Keratinocyte (primary cell): ENCODE measurements at regions not wholly inside any gene's neighbourhood (a gene's known extent, or its start where the extent isn't known, plus 50 kb on each side); places are given as distances from the start of the nearest gene placed in this dataset.

ENCODE experiments used
- DNase-seq: peaks from one replicate; pipeline ENCODE4 v3.0.0-alpha.2; 2011; ENCODE audit warnings: low read depth, missing footprints, low spot score
- FAIRE-seq: peaks from 2 replicates; lab custom pipeline; 2011; peaks lifted over from hg19 to GRCh38; lab: Jason Lieb, UNC
- H2AFZ ChIP-seq: 2 replicates; pipeline ENCODE4 v1.6.0; 2012; ENCODE audit warnings: low read length, control low read depth, inconsistent platforms; ENCODE audit not compliant: control insufficient read depth
- H3K27ac ChIP-seq: 2 replicates; pipeline ENCODE4 v1.5.1; 2011; ENCODE audit warnings: low read length; ENCODE audit not compliant: control insufficient read depth, insufficient read depth
- H3K27me3 ChIP-seq: 3 replicates; pipeline ENCODE4 v1.6.0; 2011; ENCODE audit warnings: low read length; ENCODE audit not compliant: control insufficient read depth, insufficient read depth; ENCODE audit errors: extremely low read depth
- H3K36me3 ChIP-seq, 2 experiments: 2 replicates in 1 of 2; 3 replicates in 1 of 2; pipeline ENCODE4 v1.5.1; 2011; ENCODE audit warnings: low read length in 2 of 2, mild to moderate bottlenecking in 1 of 2; ENCODE audit not compliant: control insufficient read depth in 2 of 2, insufficient read depth in 2 of 2; ENCODE audit errors: extremely low read depth in 1 of 2
- H3K4me1 ChIP-seq: 3 replicates; pipeline ENCODE4 v1.5.1; 2011; ENCODE audit warnings: low read length; ENCODE audit not compliant: control insufficient read depth, insufficient read depth; ENCODE audit errors: extremely low read depth
- H3K4me2 ChIP-seq: 3 replicates; pipeline ENCODE4 v1.6.0; 2011; ENCODE audit warnings: low read depth, low read length; ENCODE audit not compliant: control insufficient read depth, insufficient read depth; ENCODE audit errors: extremely low read depth
- H3K4me3 ChIP-seq, 3 experiments: fragments of 200-600 bp in 1 of 3; sonication (generic) in 1 of 3; 2 replicates in 2 of 3; 3 replicates in 1 of 3; pipeline ENCODE4 v1.5.1; 2011 to 2016; ENCODE audit warnings: low read length in 3 of 3, mild to moderate bottlenecking in 3 of 3, control low read depth in 2 of 3, inconsistent platforms in 1 of 3, low read depth in 1 of 3, mixed read lengths in 1 of 3, mixed run types in 1 of 3, moderate library complexity in 1 of 3; ENCODE audit not compliant: control insufficient read depth in 2 of 3, insufficient read depth in 2 of 3; ENCODE audit errors: extremely low read depth in 1 of 3
- H3K79me2 ChIP-seq: 2 replicates; pipeline ENCODE4 v1.6.0; 2012; ENCODE audit warnings: low read length; ENCODE audit not compliant: control insufficient read depth, insufficient read depth
- H3K9ac ChIP-seq: 3 replicates; pipeline ENCODE4 v1.6.0; 2011; ENCODE audit warnings: low read length; ENCODE audit not compliant: control insufficient read depth, insufficient read depth; ENCODE audit errors: extremely low read depth
- H3K9me1 ChIP-seq: 3 replicates; pipeline ENCODE4 v1.6.0; 2011; ENCODE audit warnings: low read length; ENCODE audit not compliant: control insufficient read depth, insufficient read depth; ENCODE audit errors: extremely low read depth
- H3K9me3 ChIP-seq: 2 replicates; pipeline ENCODE4 v1.5.1; 2012; ENCODE audit warnings: low read depth, low read length; ENCODE audit not compliant: control insufficient read depth
- H4K20me1 ChIP-seq: 3 replicates; pipeline ENCODE4 v1.6.0; 2011; ENCODE audit warnings: low read length; ENCODE audit not compliant: control insufficient read depth, insufficient read depth; ENCODE audit errors: extremely low read depth
- CTCF ChIP-seq, 3 experiments: IDR thresholded peaks in 1 of 3; conservative IDR thresholded peaks in 1 of 3; optimal IDR thresholded peaks in 1 of 3; 2 replicates in 2 of 3; 3 replicates in 1 of 3; pipeline versions ENCODE3 to v1.5.1; 2011; ENCODE audit warnings: low read length in 3 of 3, mild to moderate bottlenecking in 3 of 3, moderate library complexity in 2 of 3, control low read depth in 1 of 3, inconsistent platforms in 1 of 3; ENCODE audit not compliant: insufficient read depth in 2 of 3; ENCODE audit errors: extremely low read depth in 1 of 3
- EZH2 ChIP-seq: IDR thresholded peaks from one replicate; pipeline ENCODE4 v1.6.1; 2012; ENCODE audit warnings: inconsistent platforms, mild to moderate bottlenecking, low read length, moderate library complexity
- dilution Hi-C: fragments of 300-500 bp; cut with MboI; formaldehyde crosslinking; loops from one replicate; pipeline ENCODE4 v1.7.0; 2020; ENCODE audit warnings: low sequenced_read_pairs; ENCODE audit not compliant: extremely low pct_ligation_motif_present

- no peak for DNase-seq
- dilution Hi-C loops = no loop called here
- TF ChIP-seq CTCF (optimal IDR thresholded peaks at IDR 0.05 in 1 of 3, IDR thresholded peaks at IDR 0.05 in 1 of 3, conservative IDR thresholded peaks at IDR 0.05 in 1 of 3; ENCODE audit: extremely low read depth in 1 of 3, insufficient read depth in 2 of 3, low read length in 3 of 3) = no peak
- TF ChIP-seq EZH2 = no peak
Measured at GRCh38 chr16:48850097-48850770, 240.3 kb upstream of the N4BP1 start.

GRCh38 chr16:48846277-48846676, 236.3 kb upstream of the N4BP1 start:
- Histone ChIP-seq H3K79me2 (no peaks in the 10 kb centered on the region), H3K4me3 (no peak overlapping the region), H3K27me3 (no peaks in the 10 kb centered on the region), H3K4me1 (no peaks in the 10 kb centered on the region), H3K36me3 (no peaks in the 10 kb centered on the region), H3K9me3 (no peaks in the 10 kb centered on the region), H4K20me1 (no peaks in the 10 kb centered on the region), H3K4me2 (no peak overlapping the region), H3K9me1 (no peaks in the 10 kb centered on the region), H2AFZ (no peak overlapping the region), H3K9ac (no peak overlapping the region), H3K27ac (no peak overlapping the region)
- no peak for DNase-seq
- no peak for TF ChIP-seq EZH2
- TF ChIP-seq CTCF (optimal IDR thresholded peaks at IDR 0.05 in 1 of 3, IDR thresholded peaks at IDR 0.05 in 1 of 3, conservative IDR thresholded peaks at IDR 0.05 in 1 of 3; ENCODE audit: extremely low read depth in 1 of 3, insufficient read depth in 2 of 3, low read length in 3 of 3) = no peak
- no peak for FAIRE-seq
- dilution Hi-C loops = no loop called here

More at GRCh38 chr16:48850097-48850770, 240.3 kb upstream of the N4BP1 start:
- Histone ChIP-seq H2AFZ (no peak overlapping the region), H3K79me2 (no peaks in the 10 kb centered on the region), H3K9me3 (no peaks in the 10 kb centered on the region), H3K27ac (no peak overlapping the region), H3K9ac (no peak overlapping the region), H3K4me1 (no peaks in the 10 kb centered on the region), H3K4me2 (no peak overlapping the region), H3K4me3 (no peak overlapping the region), H4K20me1 (no peaks in the 10 kb centered on the region), H3K9me1 (no peaks in the 10 kb centered on the region), H3K27me3 (no peaks in the 10 kb centered on the region), H3K36me3 (no peaks in the 10 kb centered on the region)
- no peak for FAIRE-seq
